Astrocyte of the hippocampus (primary cell): ENCODE measurements at regions not wholly inside any gene's neighbourhood (a gene's known extent, or its start where the extent isn't known, plus 50 kb on each side); places are given as distances from the start of the nearest gene placed in this dataset.

Experiments used
- DNase-seq: peaks from one replicate; pipeline ENCODE4 v3.0.0; 2011; ENCODE audit warnings: low read depth, low spot score

GRCh38 chr22:44402196-44403111, 89.7 kb upstream of the SHISAL1 start:
- no peak for DNase-seq

- DNase-seq, result no peak
Measured at GRCh38 chr22:44401783-44402110, 89.0 kb upstream of the SHISAL1 start.

GRCh38 chr22:44400763-44401060, 88.0 kb upstream of the SHISAL1 start:
- peak; percentile 69 for DNase-seq

- no peak for DNase-seq
Measured at GRCh38 chr22:44399906-44400762, 87.4 kb upstream of the SHISAL1 start.

- DNase-seq, result no peak
Measured at GRCh38 chr22:44398856-44399837, 86.4 kb upstream of the SHISAL1 start.

- no peak for DNase-seq
Measured at GRCh38 chr22:44396727-44397722, 84.3 kb upstream of the SHISAL1 start.

GRCh38 chr22:44396021-44396726, 83.4 kb upstream of the SHISAL1 start:
- no peak for DNase-seq

- DNase-seq, result no peak
Measured at GRCh38 chr22:44395118-44396005, 82.6 kb upstream of the SHISAL1 start.

- DNase-seq, result no peak
Measured at GRCh38 chr22:44394246-44395117, 81.7 kb upstream of the SHISAL1 start.

- DNase-seq, result no peak
Measured at GRCh38 chr22:44393066-44393465, 80.3 kb upstream of the SHISAL1 start.

GRCh38 chr22:44392446-44392921, 79.7 kb upstream of the SHISAL1 start:
- no peak for DNase-seq

- no peak for DNase-seq
Measured at GRCh38 chr22:44391481-44392445, 79.0 kb upstream of the SHISAL1 start.

- no peak for DNase-seq
Measured at GRCh38 chr22:44391015-44391414, 78.3 kb upstream of the SHISAL1 start.

- DNase-seq, result no peak
Measured at GRCh38 chr22:44390613-44390970, 77.8 kb upstream of the SHISAL1 start.

GRCh38 chr22:44389926-44390612, 77.3 kb upstream of the SHISAL1 start:
- DNase-seq, result no peak

GRCh38 chr22:44389181-44389580, 76.4 kb upstream of the SHISAL1 start:
- no peak for DNase-seq
